Sciatic nerve (tissue), 2 donors: ENCODE measurements at regions not wholly inside any gene's neighbourhood (a gene's known extent, or its start where the extent isn't known, plus 50 kb on each side); places are given as distances from the start of the nearest gene placed in this dataset.
"Not testable (repeated sequence)": the region's sequence is repeated elsewhere in the genome, so short reads cannot be mapped to it uniquely, and the experiment has no call there.

Source experiments
- ATAC-seq: fragments of 200-7000 bp; cut with Tn5 transposase; one replicate; pipeline ENCODE4 v1.9.1; 2020; ENCODE audit warnings: mild to moderate bottlenecking, moderate library complexity
- DNase-seq: peaks from one replicate; pipeline ENCODE4 v3.0.0-alpha.2; 2020; ENCODE audit warnings: low spot score
- intact Hi-C: fragments of 100-400 bp; cut with DNase I; formaldehyde crosslinking; loops from one replicate; pipeline ENCODE4 v1.14.2; 2022
- donor health status: DM: no; HTN: no; CAD: no.
- donor health status: DM: no; HTN: no; CAD: no.

DNA sequence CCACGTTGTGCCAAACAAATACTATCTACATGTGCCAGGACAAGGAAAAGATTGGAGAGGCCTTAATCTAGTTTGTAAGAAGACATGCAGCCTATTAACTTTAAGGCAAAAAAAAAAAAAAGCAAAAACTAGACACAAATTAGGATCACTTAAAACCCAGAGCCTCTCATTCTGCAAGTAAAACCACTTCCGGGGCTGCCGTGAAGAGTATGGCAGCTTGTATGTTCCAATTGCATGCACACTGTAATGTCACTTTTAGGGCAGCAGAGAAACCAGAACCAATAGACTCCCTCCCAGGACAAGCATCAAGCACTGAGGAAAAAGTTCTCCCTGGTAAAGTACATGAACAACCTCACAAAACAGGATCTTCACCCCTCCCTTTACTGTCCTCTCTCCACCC, 70.6 kb downstream of the RSL24D1 start:
- intact Hi-C loops, result no loop called here
- no peak for DNase-seq
- ATAC-seq, result no peak

DNA sequence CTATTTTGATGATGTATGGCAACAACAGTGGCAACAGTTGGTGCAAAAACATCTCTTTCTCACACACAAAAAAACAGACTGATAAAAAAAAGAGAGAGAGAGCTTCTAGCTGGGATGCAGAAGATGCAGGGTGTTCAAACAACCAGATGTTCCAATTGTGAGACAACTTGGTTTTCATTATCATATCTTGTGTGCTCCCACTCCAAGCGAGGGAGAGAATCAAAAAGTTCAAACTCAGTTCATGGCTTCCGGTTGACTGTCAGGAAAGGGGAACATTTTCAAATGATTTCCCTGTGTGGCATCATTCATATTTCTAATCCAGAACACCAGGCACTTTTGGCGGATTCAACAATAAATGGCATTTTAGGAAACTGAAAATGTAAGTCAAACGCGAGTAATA, 72.1 kb downstream of the RSL24D1 start:
- intact Hi-C loops, result no loop called here
- no peak for DNase-seq

GRCh38 chr15:55118344-55118870, 78.3 kb downstream of the RSL24D1 start:
- ATAC-seq (no peak), DNase-seq (no peak)
- intact Hi-C loops, result no loop called here

More for the DNA sequence above, 72.1 kb downstream of the RSL24D1 start:
- no peak for ATAC-seq

- DNase-seq, result no peak
- intact Hi-C loops, result no loop called here
- no peak for ATAC-seq
Observed at GRCh38 chr15:55116636-55117035, 80.1 kb downstream of the RSL24D1 start.

DNA sequence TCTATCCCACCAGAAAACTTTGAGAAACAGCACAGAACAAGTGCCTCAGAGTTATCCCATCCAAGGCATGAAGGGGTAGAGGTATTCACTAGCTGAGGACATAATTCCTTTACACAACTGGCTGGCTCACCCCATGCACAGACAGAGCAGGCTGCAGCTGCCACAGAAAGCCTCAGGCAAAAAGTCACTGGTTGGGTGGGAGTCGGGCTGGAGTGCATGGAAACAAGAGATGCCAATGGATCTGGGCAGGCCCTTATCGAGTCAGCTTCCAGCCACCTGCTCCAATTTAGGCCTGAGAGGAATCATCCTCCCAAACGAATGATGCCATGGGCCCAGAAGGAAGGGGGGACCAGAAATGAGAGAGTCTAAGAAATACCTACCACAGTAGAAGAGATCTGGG, 83.0 kb downstream of the RSL24D1 start:
- intact Hi-C loops, result no loop called here
- ATAC-seq, result no peak

DNA sequence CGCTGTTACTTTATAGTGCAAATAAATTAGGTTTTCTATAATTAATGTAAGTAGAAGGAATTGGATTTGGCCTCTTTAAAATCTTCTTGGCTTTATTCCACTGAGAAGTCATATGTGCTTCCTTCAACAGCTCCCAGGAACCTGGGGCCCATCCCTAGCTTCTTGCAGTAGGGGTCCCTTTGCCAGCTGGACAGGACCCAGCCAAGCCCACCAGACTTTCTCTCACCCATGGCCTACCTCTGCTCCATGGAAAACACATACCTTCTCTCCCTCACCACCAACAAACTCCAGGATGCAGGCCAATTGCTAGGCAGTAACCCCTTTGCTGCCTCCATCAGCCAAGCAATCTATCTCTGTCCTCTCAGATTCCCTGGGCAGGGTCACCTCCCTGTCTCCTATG, 84.0 kb downstream of the RSL24D1 start:
- intact Hi-C loops, result no loop called here
- no peak for ATAC-seq

More for the DNA sequence above, 83.0 kb downstream of the RSL24D1 start:
- DNase-seq, result no peak

DNA sequence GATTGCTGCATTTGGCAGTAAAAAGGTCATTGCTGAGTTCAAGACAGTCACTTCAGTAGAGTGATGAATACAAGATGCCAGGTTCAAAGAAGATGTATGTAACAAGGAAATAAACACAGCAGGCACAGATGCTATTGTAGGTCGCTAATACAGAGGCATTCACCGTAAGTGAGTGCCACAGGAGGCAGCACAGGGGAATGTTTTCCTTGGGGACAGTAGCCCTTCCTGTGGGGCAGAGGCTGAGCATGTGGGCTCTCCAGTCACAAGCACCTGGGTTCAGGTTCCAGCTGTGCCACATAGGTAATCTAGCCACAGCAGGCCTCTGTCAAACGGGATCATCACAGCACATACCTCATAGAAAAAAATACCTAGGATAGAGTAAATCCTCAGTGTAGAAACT, 86.3 kb downstream of the RSL24D1 start:
- no peak for DNase-seq
- no peak for ATAC-seq
- intact Hi-C loops, result no loop called here

More for the DNA sequence above, 84.0 kb downstream of the RSL24D1 start:
- no peak for DNase-seq

DNA sequence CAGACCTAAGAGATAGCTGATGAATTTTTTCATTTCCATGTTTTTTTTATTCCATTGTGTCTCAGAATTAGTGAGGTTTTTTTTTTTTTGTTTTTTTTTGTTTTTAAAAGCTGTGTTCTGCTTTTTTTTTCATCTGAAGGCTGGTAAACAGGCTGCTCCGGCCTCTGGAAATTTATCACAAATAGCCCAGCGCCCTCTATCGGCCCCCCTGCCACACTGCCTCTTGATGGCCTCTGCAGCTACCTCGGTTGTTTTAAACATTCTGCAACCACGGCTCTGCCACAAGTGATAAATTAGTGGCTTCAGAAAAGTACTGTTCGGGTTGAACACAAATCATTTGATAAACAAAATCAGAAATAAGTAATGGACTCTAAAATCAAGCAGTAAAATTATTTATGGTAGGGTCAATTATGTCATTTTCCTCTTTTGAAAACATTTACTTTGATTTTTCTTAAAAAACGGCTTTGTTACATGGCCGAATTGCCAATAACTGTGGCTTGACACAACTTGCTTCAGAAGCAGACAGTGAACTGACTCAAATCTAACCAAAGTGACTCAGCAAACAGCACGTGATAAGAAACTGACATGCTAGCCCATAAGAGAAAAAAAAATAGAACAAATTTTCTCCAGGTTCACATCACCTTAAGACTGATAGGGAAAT, 87.8 kb downstream of the RSL24D1 start:
- ATAC-seq, result no peak
- intact Hi-C loops, result no loop called here
- DNase-seq, result peak; percentile 73

DNA sequence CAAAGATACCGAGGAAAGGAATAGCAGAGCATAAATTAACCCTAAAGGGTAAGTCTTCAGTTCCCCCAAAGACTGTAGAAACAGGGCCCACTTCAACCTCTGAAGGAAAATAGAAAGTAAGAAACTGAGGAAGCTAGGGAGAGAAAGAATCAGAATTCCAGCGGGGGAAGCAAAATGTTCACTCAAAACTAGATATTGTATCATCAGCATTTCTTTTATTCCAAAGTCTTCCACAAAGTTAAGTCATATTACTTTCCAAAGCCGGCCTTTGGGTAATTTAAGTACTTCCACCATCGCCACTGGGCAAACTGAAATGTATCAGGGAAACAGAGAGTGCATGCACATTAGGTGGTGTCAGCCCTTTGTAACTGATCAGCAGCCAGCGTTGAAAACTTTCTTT, 88.3 kb downstream of the RSL24D1 start:
- ATAC-seq, result no peak
- intact Hi-C loops, result no loop called here
- no peak for DNase-seq

DNA sequence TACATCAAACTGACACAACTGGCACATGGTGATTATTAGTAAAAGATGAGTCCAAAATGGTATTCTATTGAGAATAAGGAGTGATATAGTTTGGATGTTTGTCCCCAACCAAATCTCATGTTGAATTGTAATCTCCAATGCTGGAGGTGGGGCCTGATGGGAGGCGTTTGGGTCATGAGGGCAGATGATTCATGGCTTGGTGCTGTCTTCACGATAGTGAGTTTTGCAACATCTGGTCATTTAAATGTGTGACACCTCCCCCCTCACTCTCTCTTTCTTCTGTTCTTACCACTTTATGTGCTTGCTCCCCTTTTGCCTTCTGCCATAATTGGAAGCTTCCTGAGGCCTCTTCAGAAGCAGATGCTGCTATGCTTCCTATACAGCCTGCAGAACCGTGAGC, 90.6 kb downstream of the RSL24D1 start:
- DNase-seq, result no peak
- intact Hi-C loops, result no loop called here
- ATAC-seq, result no peak

DNA sequence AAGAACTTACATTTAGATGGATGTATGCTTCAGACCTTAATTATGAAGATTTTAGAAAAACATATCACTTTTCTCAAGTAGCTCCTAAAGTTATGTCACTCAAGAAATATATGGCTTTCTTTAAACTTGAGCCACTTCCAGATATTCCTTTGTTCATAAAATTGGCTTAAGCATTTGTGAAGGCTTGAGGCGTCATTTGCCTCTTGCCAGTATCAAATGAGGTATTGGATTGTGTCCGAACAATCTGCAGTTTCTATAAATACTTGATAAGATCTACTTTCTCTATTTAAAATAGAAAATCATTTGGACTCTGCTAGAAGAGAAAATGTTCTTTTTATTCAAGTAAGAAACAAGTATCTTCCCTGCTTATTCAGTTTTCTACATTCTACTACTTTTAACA, 102.6 kb downstream of the RSL24D1 start:
- DNase-seq, result no peak
- no peak for ATAC-seq
- intact Hi-C loops, result no loop called here

- no peak for ATAC-seq
- intact Hi-C loops, result no loop called here
- no peak for DNase-seq
Observed at GRCh38 chr15:55088207-55088606, 108.5 kb downstream of the RSL24D1 start.

- ATAC-seq, result no peak
- no peak for DNase-seq
- intact Hi-C loops, result no loop called here
Observed at GRCh38 chr15:55084673-55085072, 112.1 kb downstream of the RSL24D1 start.

- no peak for ATAC-seq
- intact Hi-C loops, result no loop called here
- DNase-seq, result no peak
Observed at GRCh38 chr15:55084216-55084615, 112.5 kb downstream of the RSL24D1 start.

DNA sequence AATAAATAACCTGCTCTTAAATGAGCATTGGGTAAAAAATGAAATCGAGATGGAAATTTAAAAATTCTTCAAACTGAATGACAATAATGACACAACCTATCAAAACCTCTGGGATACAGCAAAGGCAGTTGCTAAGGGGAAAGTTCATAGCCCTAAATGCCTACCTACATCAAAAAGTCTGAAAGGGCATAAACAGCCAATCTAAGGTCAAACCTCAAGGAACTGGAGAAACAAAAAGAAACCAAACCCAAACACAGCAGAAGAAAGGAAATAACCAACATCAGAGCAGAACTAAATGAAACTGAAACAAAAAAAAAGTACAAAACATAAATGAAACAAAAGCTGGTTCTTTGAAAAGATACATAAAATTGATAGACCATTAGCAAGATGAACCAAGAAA, 119.7 kb downstream of the RSL24D1 start:
- DNase-seq, ATAC-seq, intact Hi-C loops: not testable (repeated sequence)

GRCh38 chr15:55074431-55074830, 122.3 kb downstream of the RSL24D1 start:
- ATAC-seq (no peak), DNase-seq (no peak)
- intact Hi-C loops, result no loop called here

DNA sequence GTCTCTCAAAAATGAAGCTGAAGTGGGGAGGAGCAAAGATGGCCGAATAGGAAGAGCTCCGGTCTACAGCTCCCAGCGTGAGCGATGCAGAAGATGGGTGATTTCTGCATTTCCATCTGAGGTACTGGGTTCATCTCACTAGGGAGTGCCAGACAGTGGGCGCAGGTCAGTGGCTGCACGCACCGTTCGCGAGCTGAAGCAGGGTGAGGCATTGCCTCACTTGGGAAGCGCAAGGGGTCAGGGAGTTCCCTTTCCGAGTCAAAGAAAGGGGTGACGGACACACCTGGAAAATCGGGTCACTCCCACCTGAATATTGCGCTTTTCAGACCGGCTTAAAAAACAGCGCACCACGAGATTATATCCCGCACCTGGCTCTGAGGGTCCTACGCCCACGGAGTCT, 132.8 kb downstream of the RSL24D1 start:
- DNase-seq, ATAC-seq, intact Hi-C loops: not testable (repeated sequence)

GRCh38 chr15:55060836-55061235, 135.9 kb downstream of the RSL24D1 start:
- ATAC-seq (no peak), DNase-seq (no peak)
- intact Hi-C loops, result no loop called here

DNA sequence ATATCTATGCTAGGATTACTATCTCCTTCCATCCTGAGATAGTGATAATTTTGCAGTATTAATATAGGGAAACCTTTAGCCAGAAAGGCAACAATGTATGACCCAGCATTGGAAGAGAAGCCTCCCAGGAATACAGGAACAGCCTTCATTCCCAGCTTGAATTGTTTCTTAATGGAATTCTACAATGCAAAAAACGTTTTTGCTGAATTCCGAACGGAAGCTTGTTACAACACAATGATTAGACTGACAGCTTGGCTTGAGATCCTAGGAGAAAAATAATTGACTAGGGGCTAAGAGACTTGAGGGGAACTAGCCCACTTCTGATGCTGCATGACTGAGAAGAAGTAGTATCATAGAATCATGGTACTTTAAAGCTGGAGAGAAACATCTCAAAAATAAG, 140.2 kb downstream of the RSL24D1 start:
- ATAC-seq (no peak), DNase-seq (no peak)
- intact Hi-C loops, result no loop called here

GRCh38 chr15:55044162-55044561, 152.6 kb downstream of the RSL24D1 start:
- DNase-seq, result no peak
- no peak for ATAC-seq
- intact Hi-C loops, result no loop called here

DNA sequence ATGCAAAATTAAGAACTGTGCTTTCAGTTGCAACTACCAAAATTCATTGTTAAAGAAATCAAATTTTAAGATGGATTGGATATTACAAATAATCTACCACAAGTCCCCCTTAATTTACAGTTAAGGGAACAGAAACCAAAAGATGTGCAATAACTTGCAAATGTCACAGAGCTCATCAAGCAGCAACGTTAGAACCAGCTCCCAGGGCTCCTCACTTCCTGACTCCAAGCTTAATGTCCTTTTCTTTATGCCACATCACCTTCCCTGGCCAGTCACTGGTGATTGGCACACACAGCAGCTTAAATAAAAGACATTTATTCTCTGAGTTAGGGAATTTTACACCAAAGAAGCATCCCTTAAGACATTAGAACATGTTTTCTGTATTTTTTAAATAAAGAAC, 159.7 kb downstream of the RSL24D1 start:
- DNase-seq (no peak), ATAC-seq (no peak)
- intact Hi-C loops, result no loop called here
